Stimulated activated CD4-positive, alpha-beta T cell treated with anti-CD3 and anti-CD28 coated beads, Interleukin-4, amount 100 ng/mL, for 1 hour (primary cell): ENCODE measurements at regions not wholly inside any gene's neighbourhood (a gene's known extent, or its start where the extent isn't known, plus 50 kb on each side); places are given as distances from the start of the nearest gene placed in this dataset.
"Not testable (repeated sequence)": the region's sequence is repeated elsewhere in the genome, so short reads cannot be mapped to it uniquely, and the experiment has no call there.

Experiments
- DNase-seq: peaks from one replicate; pipeline ENCODE4 v3.0.0-alpha.2; 2020

- DNase-seq, result no peak
These were observed 65.7 kb upstream of the INSIG1 start for GRCh38 chr7:155231941-155232340.

GRCh38 chr7:155232911-155233310 is 64.8 kb upstream of the INSIG1 start:
- DNase-seq, result no peak

GRCh38 chr7:155233311-155234157 is 64.1 kb upstream of the INSIG1 start:
- no peak for DNase-seq

GRCh38 chr7:155234158-155234492 is 63.6 kb upstream of the INSIG1 start:
- no peak for DNase-seq

- DNase-seq, result no peak
These were observed 62.5 kb upstream of the INSIG1 start for GRCh38 chr7:155234950-155235789.

- DNase-seq, result no peak
These were observed 61.3 kb upstream of the INSIG1 start for GRCh38 chr7:155236386-155236785.

GRCh38 chr7:155237297-155237696 is 60.4 kb upstream of the INSIG1 start:
- DNase-seq, result no peak

- no peak for DNase-seq
These were observed 59.9 kb upstream of the INSIG1 start for GRCh38 chr7:155237730-155238129.

- not testable (repeated sequence) for DNase-seq
These were observed 58.1 kb upstream of the INSIG1 start for GRCh38 chr7:155239431-155240087.

- no peak for DNase-seq
These were observed 53.0 kb upstream of the INSIG1 start for GRCh38 chr7:155244675-155245074.

- DNase-seq, result no peak
These were observed 50.0 kb upstream of the INSIG1 start for GRCh38 chr7:155247479-155248365.
